ENCODE measurements at regions not wholly inside any gene's neighbourhood (a gene's known extent, or its start where the extent isn't known, plus 50 kb on each side); places are given as distances from the start of the nearest gene placed in this dataset.

DNA sequence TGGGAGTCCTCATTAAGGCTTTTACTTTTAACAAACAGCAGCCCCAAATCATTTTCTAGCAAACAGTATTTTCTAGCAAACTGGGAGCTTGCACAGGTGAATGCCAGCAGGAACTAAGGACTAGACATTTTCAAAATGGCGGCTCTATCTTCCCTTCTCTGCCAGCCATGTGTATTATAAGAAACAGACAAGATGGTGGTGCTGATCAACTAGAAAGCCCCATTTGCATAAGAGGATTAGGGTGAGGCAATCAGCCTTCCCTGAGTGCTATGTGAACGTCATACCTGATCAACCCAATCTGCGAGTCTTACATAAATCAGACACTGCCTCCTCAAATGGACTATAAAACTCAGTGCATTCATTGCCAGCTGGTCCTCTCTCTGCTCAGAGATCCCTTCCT, 479.6 kb downstream of the IPMK start:
- no peak for DNase-seq (ENCODE audit: low read depth in 2 of 2)

GRCh38 chr10:57786850-57787750, 480.6 kb downstream of the IPMK start:
- no peak for DNase-seq (ENCODE audit: low read depth in 2 of 2)

GRCh38 chr10:57786331-57786730, 481.4 kb downstream of the IPMK start:
- no peak for DNase-seq (ENCODE audit: low read depth in 2 of 2)

GRCh38 chr10:57785546-57785945, 482.1 kb downstream of the IPMK start:
- DNase-seq (ENCODE audit: low read depth in 2 of 2) = no peak

DNA sequence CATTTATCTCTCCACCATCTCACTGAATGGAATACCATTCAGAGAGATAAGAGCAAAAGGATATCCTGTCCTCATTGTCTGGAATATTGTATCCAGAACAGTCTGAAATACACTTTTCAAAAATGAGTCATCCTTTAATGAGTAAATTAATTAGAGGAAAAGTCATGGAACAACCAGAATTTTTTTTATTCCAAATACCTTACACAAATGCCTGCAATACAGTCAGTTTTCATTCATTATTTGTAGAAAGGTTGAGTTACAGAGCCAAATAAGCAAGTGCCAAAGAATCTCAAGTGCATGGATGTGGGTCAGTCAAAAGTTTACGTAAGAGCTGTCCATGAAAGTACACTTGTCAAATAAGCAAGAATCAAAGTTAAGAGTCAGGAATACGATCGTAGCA, 482.6 kb downstream of the IPMK start:
- DNase-seq (ENCODE audit: low read depth in 2 of 2) = no peak

DNA sequence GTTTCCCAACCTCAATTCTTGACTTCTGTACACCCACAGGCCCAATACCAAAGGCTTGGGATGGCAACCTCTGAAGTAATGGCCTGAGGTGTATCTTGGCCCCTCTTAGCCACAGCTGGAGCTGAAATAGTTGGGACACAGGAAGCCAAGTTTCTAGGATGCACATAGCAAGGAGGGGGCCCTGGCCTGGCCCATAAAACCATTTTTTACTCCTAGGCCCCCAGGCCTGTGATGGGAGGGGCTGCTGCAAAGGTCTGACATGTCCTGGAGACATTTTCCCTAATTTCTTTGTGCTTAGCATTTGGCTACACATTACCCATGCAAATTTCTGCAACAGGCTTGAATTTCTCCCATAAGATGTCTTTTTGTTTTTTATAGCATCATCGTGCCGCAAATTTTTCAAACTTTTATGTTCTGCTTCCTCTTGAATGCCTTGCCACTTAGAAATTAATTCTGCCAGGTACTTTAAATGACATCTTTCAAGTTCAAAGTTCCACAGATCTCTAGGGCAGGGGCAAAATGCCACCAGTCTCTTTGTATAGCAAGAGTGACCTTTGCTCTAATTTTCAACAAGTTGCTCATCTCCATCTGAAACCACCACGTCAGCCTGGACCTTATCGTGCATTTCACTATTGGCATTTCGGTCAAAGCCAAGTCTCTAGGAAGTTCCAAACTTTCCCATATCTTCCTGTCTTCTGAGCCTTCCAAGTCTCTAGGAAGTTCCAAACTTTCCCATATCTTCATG, 490.8 kb downstream of the IPMK start:
- DNase-seq (ENCODE audit: low read depth in 2 of 2) = no peak

DNA sequence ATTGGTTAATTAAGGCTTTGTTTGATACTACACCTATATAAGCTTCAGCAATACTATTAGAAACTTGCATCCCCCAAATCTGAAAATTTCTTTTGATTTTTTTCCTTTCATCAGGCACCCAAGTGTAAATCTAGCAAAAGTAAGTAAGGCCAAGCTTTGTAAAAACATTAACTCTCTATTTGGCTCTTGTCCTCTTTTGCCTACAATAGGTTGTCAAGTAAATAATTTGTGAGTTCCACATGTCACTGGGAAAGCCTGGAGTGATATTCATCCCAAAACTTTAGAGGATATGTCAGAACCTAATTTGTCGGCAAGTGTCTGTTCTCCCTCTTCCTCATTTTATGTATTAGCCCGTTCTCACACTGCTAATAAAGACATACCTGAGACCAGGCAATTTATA, 492.4 kb downstream of the IPMK start:
- no peak for DNase-seq (ENCODE audit: low read depth in 2 of 2)

GRCh38 chr10:57769298-57769697, 498.4 kb downstream of the IPMK start:
- DNase-seq (ENCODE audit: low read depth in 2 of 2) = no peak

- DNase-seq (ENCODE audit: low read depth in 2 of 2) = no peak
These were observed 507.9 kb downstream of the IPMK start for GRCh38 chr10:57759777-57760176.

DNA sequence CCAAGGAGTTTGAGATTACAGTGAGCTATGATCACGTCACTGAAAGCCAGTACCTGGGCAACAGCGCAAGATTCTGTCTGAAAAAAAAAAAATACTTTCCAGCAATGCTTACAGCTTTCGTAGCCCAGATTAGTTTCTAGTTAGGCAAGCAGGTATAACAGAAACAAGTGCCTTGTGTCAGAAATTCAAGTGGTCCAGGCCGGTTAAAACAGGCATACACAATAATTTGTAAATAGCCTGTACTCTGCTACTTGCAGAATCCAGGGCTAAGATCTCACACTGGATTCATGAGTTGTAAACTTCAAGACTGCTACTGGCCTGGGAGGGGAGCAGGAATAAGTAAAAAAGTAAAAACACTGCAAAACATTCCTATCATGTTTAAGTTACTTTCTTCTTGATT, 512.9 kb downstream of the IPMK start:
- no peak for DNase-seq (ENCODE audit: low read depth in 2 of 2)

DNA sequence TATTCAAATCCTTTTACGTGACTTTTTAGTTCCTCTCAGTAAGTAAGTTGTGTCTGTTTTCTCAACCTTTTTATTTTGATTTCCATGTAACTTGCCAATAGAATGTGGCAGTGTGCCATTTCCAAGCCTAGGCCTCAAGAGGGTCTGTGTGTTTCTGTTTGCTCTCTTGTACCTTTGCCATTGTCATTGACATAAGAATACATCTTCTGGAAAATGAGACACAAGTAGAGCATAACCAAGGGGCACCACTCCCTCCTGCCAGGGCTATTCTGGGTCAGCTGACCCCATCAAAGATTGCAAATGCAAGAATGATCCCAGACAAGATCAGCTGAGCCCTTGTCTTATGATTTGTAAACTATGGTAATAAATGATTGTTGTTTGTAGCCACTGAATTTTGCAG, 524.0 kb downstream of the IPMK start:
- DNase-seq (ENCODE audit: low read depth in 2 of 2) = no peak

DNA sequence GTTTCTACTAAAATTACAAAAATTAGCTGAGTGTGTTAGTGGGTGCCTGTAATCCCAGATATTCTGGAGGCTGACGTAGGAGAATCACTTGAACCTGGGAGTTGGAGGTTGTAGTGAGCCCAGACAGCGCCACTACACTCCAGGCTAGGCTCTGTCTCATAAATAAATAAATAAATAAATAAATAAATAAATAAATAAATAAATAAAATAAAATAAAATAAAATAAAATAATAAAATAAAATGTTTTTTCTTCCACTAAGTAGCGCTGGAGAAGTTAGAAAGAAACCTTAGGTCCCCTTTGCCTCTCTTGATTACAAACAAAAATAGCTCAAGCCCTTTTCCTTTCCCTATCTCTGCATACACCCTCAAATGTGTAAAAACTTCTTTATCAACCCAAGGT, 525.9 kb downstream of the IPMK start:
- DNase-seq (ENCODE audit: low read depth in 2 of 2) = no peak

DNA sequence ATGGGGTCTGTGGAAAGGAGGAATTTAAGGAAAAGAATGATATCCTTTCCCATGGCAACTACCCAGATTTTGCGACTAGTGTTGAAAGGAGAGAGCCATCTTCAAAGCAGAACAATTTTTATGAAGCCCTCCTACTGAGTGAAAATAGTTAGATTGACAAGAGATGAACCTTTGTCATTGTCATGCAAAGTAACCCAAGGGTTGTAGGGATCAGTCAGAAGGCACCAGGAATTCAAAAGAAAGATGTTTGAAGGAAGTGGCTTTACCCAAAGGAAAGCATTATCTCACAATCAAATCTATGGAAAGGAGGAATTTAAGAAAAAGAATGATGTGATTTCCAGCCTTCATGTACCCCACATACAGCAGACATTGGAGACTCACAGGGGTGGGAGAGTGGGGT, 544.4 kb downstream of the IPMK start:
- no peak for DNase-seq (ENCODE audit: low read depth in 2 of 2)

- DNase-seq (ENCODE audit: low read depth in 2 of 2) = no peak
These were observed 550.8 kb downstream of the IPMK start for GRCh38 chr10:57716884-57717283.

- DNase-seq (ENCODE audit: low read depth in 2 of 2) = no peak
These were observed 552.5 kb downstream of the IPMK start for GRCh38 chr10:57715233-57715632.

DNA sequence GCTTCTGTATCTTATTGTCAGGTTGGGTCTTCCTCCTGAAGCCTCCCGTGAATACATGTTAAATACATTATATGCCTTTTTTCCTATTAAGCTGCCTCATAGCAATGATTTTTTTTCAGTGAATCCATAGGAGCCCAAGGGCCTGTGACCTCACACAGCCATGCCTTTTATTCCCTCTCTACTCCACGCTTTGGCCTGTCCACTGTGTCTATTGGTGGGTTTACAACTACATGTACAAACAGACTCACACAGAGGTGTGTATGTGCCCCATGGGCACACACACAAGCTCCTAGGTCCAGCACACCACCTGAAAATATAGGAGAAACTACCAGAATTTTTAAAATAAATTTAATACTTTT, 560.4 kb downstream of the IPMK start:
- DNase-seq (ENCODE audit: low read depth in 2 of 2) = no peak

- DNase-seq (ENCODE audit: low read depth in 2 of 2) = no peak
These were observed 561.0 kb downstream of the IPMK start for GRCh38 chr10:57706576-57707299.

DNA sequence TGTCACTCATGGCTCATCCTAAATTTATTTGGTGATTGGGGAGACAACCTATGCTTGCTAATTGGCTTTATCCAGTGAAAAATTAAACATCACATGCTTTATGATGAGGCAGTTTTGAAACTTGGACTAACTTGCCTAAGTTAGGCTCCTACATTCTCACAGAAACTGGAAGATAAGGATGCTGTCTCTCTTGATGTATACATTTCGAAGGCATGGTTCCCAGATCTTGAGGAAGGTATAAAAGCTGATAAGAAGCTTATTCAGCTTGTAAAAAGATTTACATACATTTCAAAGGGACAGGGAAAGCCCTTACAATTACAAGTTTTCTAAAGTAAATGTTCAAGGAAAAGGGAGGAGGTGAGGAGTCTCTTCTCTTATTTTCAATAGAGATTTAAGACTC, 561.7 kb downstream of the IPMK start:
- no peak for DNase-seq (ENCODE audit: low read depth in 2 of 2)

- DNase-seq (ENCODE audit: low read depth in 2 of 2) = no peak
These were observed 567.8 kb downstream of the IPMK start for GRCh38 chr10:57699944-57700343.

DNA sequence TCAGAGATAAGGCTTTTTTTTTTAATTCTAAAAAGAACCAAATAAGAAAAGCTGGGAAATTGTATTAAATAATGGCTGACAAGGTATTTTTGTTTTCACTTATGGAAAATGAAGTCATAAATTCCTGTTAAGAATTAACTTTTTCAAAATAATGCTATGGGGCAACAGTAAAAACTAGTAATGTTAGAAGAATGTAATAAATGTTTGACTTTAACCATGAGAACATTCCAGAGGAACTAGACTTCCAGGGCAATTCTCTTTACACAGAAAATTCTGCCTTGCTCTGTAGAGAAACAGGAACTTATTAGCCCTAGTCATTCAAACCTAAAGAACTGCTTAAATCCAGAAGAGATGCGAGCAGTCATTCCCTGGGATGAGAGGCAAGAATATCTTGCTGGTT, 571.1 kb downstream of the IPMK start:
- no peak for DNase-seq (ENCODE audit: low read depth in 2 of 2)

- DNase-seq (ENCODE audit: low read depth in 2 of 2) = no peak
These were observed 572.6 kb downstream of the IPMK start for GRCh38 chr10:57694956-57695608.
